WTC11 (cell line): ENCODE measurements at regions not wholly inside any gene's neighbourhood (a gene's known extent, or its start where the extent isn't known, plus 50 kb on each side); places are given as distances from the start of the nearest gene placed in this dataset.

Experiments
- ATAC-seq: fragments of 200-7000 bp; cut with Tn5 transposase; 2 replicates; pipeline ENCODE4 v1.10.0; 2021; ENCODE audit warnings: mild to moderate bottlenecking, moderate library complexity
- CTCF ChIA-PET: fragments of 300-600 bp; sonication (Branson Sonifier 250); formaldehyde crosslinking; loops from one replicate; lab custom pipeline; 2021; ENCODE audit warnings: antibody characterized with exemption; lab: Charles Lee
- POLR2A ChIA-PET: fragments of 350-600 bp; sonication (Branson Sonifier 250); formaldehyde crosslinking; loops from one replicate; lab custom pipeline; 2021; ENCODE audit warnings: antibody characterized with exemption; lab: Charles Lee
- DNase-seq: peaks from one replicate; pipeline ENCODE4 v3.0.0; 2021; ENCODE audit warnings: low spot score
- H3K27ac Mint-ChIP-seq: 2 replicates; pipeline ENCODE4 v1.8.0; 2021; ENCODE audit warnings: mixed read lengths
- H3K27me3 Mint-ChIP-seq: 2 replicates; pipeline ENCODE4 v1.8.0; 2021; ENCODE audit warnings: low read depth, mild to moderate bottlenecking, moderate library complexity, mixed read lengths
- H3K36me3 Mint-ChIP-seq: 2 replicates; pipeline ENCODE4 v1.8.0; 2021; ENCODE audit warnings: mixed read lengths
- H3K4me1 Mint-ChIP-seq: 2 replicates; pipeline ENCODE4 v1.8.0; 2022; ENCODE audit warnings: mixed read lengths
- H3K4me3 Mint-ChIP-seq: 2 replicates; pipeline ENCODE4 v1.8.0; 2021; ENCODE audit warnings: mild to moderate bottlenecking, moderate library complexity, mixed read lengths
- H3K9me3 Mint-ChIP-seq: 2 replicates; pipeline ENCODE4 v1.8.0; 2021; ENCODE audit warnings: mixed read lengths
- CBFB ChIP-seq: sonication (generic); formaldehyde crosslinking; IDR thresholded peaks from 2 replicates; pipeline ENCODE4 v1.8.1; 2022; ENCODE audit warnings: mild to moderate bottlenecking, low read depth, missing genetic modification reagents
- ELF4 ChIP-seq: sonication (generic); formaldehyde crosslinking; IDR thresholded peaks from 2 replicates; pipeline ENCODE4 v1.8.1; 2022; ENCODE audit warnings: low read depth, mild to moderate bottlenecking, moderate library complexity, missing genetic modification reagents
- ETV6 ChIP-seq: sonication (generic); formaldehyde crosslinking; IDR thresholded peaks from 2 replicates; pipeline ENCODE4 v1.8.1; 2022; ENCODE audit warnings: mild to moderate bottlenecking, missing genetic modification reagents
- FOXK1 ChIP-seq: sonication (generic); formaldehyde crosslinking; IDR thresholded peaks from 2 replicates; pipeline ENCODE4 v1.8.0; 2022; ENCODE audit warnings: mild to moderate bottlenecking, moderate library complexity, missing genetic modification reagents
- FOXP1 ChIP-seq: sonication (generic); formaldehyde crosslinking; IDR thresholded peaks from 2 replicates; pipeline ENCODE4 v1.8.0; 2022; ENCODE audit warnings: missing genetic modification reagents, mild to moderate bottlenecking, moderate library complexity, borderline replicate concordance
- GRHL2 ChIP-seq: fragments of 250-450 bp; sonication (Bioruptor Pico); IDR thresholded peaks from 2 replicates; pipeline ENCODE4 v1.8.0; 2022; ENCODE audit warnings: mild to moderate bottlenecking, moderate library complexity; ENCODE audit not compliant: insufficient replicate concordance, severe bottlenecking
- GTF2I ChIP-seq: fragments of 250-450 bp; sonication (Bioruptor Pico); conservative IDR thresholded peaks from 2 replicates; pipeline ENCODE4 v1.4.0; 2021; ENCODE audit warnings: mild to moderate bottlenecking
- IRF2 ChIP-seq: sonication (generic); formaldehyde crosslinking; IDR thresholded peaks from 2 replicates; pipeline ENCODE4 v1.8.0; 2022; ENCODE audit warnings: low read depth, missing genetic modification reagents, borderline replicate concordance
- KAT7 ChIP-seq: sonication (generic); formaldehyde crosslinking; IDR thresholded peaks from 2 replicates; pipeline ENCODE4 v1.8.1; 2023; ENCODE audit warnings: missing genetic modification reagents, mild to moderate bottlenecking, borderline replicate concordance
- MYBL2 ChIP-seq: sonication (generic); formaldehyde crosslinking; IDR thresholded peaks from 2 replicates; pipeline ENCODE4 v1.8.1; 2023; ENCODE audit warnings: mild to moderate bottlenecking, moderate library complexity, missing genetic modification reagents
- NFATC4 ChIP-seq: fragments of 250-450 bp; sonication (Bioruptor Pico); IDR thresholded peaks from 2 replicates; pipeline ENCODE4 v1.9.0; 2021; ENCODE audit warnings: mild to moderate bottlenecking
- NFE2L1 ChIP-seq: sonication (generic); formaldehyde crosslinking; IDR thresholded peaks from 2 replicates; pipeline ENCODE4 v1.8.1; 2023; ENCODE audit warnings: missing genetic modification reagents
- NFYB ChIP-seq: sonication (generic); formaldehyde crosslinking; conservative IDR thresholded peaks from 2 replicates; pipeline ENCODE4 v1.8.0; 2022; ENCODE audit warnings: low read depth, missing genetic modification reagents
- PRRX2 ChIP-seq: fragments of 250-450 bp; sonication (Bioruptor Pico); IDR thresholded peaks from 2 replicates; pipeline ENCODE4 v1.8.0; 2021; ENCODE audit warnings: mild to moderate bottlenecking
- SOX15 ChIP-seq: fragments of 250-450 bp; sonication (Bioruptor Pico); IDR thresholded peaks from 2 replicates; pipeline ENCODE4 v1.9.0; 2021; ENCODE audit warnings: mild to moderate bottlenecking
- ZBTB21 ChIP-seq: sonication (generic); formaldehyde crosslinking; IDR thresholded peaks from 2 replicates; pipeline ENCODE4 v1.8.1; 2023; ENCODE audit warnings: mild to moderate bottlenecking, missing genetic modification reagents, borderline replicate concordance
- ZNF396 ChIP-seq: fragments of 250-450 bp; sonication (Bioruptor Pico); IDR thresholded peaks from 2 replicates; pipeline ENCODE4 v1.8.0; 2021; ENCODE audit warnings: mild to moderate bottlenecking, moderate library complexity, borderline replicate concordance
- ZNF423 ChIP-seq: fragments of 250-450 bp; sonication (Bioruptor Pico); IDR thresholded peaks from 2 replicates; pipeline ENCODE4 v2.1.2; 2022; ENCODE audit warnings: mild to moderate bottlenecking, moderate library complexity
- TF ChIP-seq, protein P1 (sequence below): sonication (generic); formaldehyde crosslinking; IDR thresholded peaks from 2 replicates; pipeline ENCODE4 v1.8.1; 2022; ENCODE audit warnings: low read depth, missing genetic modification reagents, borderline replicate concordance
- TF ChIP-seq, protein P2 (sequence below): sonication (generic); formaldehyde crosslinking; IDR thresholded peaks from 2 replicates; pipeline ENCODE4 v1.8.1; 2022; ENCODE audit warnings: low read depth, mild to moderate bottlenecking, moderate library complexity, missing genetic modification reagents, borderline replicate concordance
- TF ChIP-seq, protein P3 (sequence below): sonication (generic); formaldehyde crosslinking; IDR thresholded peaks from 2 replicates; pipeline ENCODE4 v1.8.0; 2023; ENCODE audit warnings: missing genetic modification reagents, mild to moderate bottlenecking, borderline replicate concordance
- TF ChIP-seq, protein P4 (sequence below): fragments of 250-450 bp; sonication (Bioruptor Pico); IDR thresholded peaks from 2 replicates; pipeline ENCODE4 v1.8.0; 2021; ENCODE audit warnings: mild to moderate bottlenecking
- TF ChIP-seq, protein P5 (sequence below): fragments of 250-450 bp; sonication (Bioruptor Pico); conservative IDR thresholded peaks from 2 replicates; pipeline ENCODE4 v1.9.0; 2021; ENCODE audit warnings: mild to moderate bottlenecking
- TF ChIP-seq, protein P6 (sequence below): sonication (generic); formaldehyde crosslinking; IDR thresholded peaks from 2 replicates; pipeline ENCODE4 v1.8.1; 2023; ENCODE audit warnings: mild to moderate bottlenecking, missing genetic modification reagents

DNA sequence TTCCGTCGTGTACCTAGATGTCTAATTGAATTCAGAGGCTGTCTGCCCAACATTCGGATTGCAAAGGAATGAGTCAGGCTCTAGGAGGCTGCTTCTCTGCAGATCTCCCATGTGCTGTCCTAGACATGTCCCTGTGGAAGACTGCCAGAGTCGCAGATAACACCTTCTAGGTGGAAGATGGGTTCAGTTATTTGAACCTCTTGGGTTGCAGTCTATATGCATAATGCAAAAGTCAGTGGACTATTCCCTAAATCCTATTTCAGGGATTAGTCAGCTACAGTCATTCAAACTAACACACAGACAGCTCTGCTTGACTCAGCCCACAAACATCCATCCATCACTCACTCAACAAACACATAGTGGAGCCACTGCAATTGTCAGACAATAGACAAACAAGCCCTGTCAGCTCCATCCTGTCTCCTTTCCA is 300.0 kb upstream of the CTNNB1 start:
- ATAC-seq, result no peak
- no peak overlapping the region for H3K4me3 Mint-ChIP-seq
- TF ChIP-seq NFATC4 (no peak), CBFB (CRISPR knock-in tag) (no peak), GRHL2 (CRISPR knock-in tag) (no peak), PRRX2 (no peak), ZBTB21 (CRISPR knock-in tag) (no peak), ETV6 (CRISPR knock-in tag) (no peak), ELF4 (CRISPR knock-in tag) (no peak)
- TF ChIP-seq, protein P1, sequence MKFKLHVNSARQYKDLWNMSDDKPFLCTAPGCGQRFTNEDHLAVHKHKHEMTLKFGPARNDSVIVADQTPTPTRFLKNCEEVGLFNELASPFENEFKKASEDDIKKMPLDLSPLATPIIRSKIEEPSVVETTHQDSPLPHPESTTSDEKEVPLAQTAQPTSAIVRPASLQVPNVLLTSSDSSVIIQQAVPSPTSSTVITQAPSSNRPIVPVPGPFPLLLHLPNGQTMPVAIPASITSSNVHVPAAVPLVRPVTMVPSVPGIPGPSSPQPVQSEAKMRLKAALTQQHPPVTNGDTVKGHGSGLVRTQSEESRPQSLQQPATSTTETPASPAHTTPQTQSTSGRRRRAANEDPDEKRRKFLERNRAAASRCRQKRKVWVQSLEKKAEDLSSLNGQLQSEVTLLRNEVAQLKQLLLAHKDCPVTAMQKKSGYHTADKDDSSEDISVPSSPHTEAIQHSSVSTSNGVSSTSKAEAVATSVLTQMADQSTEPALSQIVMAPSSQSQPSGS (CRISPR knock-in tag), result no peak
- TF ChIP-seq, all 79 proteins: peak for 0
- Mint-ChIP-seq H3K36me3 (0 out of 2 replicates have a peak, but pooled peaks cover 2% of the 10 kb centered on the region), H3K27me3 (no peaks in the 10 kb centered on the region), H3K4me1 (peaks cover 9% of the 10 kb centered on the region), H3K27ac (no peak overlapping the region), H3K9me3 (no peaks in the 10 kb centered on the region)
- DNase-seq, result no peak
- CTCF ChIA-PET, result interaction anchor here (0.5 kb wide), 1 partner anchor 79 kb away, joined by 3 read pairs; no protein-coding TSS in a partner anchor
- POLR2A ChIA-PET, result no interaction called here

DNA sequence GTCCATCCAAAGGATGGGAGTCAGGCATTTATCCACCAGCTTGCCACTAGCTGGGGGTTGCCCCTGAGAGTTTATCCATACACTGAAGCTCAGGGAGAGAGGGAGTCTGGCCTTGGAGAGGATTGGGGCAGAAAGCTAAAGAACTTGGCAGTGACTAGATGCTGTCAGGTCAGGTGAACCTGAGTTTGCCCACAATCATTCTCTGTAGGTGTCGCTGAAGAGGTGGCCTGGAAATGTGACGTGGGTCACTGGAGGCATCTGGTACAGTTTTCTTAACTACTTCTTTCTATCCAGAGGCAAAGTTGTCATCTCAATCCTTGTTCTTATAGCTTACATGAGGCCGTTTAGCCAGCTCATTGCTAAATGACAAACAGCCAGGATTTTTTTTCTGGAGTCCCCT is 298.0 kb upstream of the CTNNB1 start:
- ChIA-PET POLR2A (interaction anchor here (0.6 kb wide), 1 partner anchor 11 kb away, joined by 8 read pairs; no protein-coding TSS in a partner anchor), CTCF (no interaction called here)
- ATAC-seq (no peak), DNase-seq (no peak)
- peaks cover 5% of the 10 kb centered on the region; the same call in 1 of the 2 replicates for H3K9me3 Mint-ChIP-seq
- TF ChIP-seq SOX15 (CRISPR knock-in tag) (no peak), KAT7 (no peak), NFYB (no peak), CBFB (CRISPR knock-in tag) (no peak), FOXP1 (no peak), GTF2I (CRISPR knock-in tag) (no peak), MYBL2 (CRISPR knock-in tag) (no peak), NFE2L1 (CRISPR knock-in tag) (no peak), IRF2 (CRISPR knock-in tag) (no peak), FOXK1 (CRISPR knock-in tag) (no peak), ZNF396 (CRISPR knock-in tag) (no peak), ZNF423 (no peak)
- TF ChIP-seq, protein P2, sequence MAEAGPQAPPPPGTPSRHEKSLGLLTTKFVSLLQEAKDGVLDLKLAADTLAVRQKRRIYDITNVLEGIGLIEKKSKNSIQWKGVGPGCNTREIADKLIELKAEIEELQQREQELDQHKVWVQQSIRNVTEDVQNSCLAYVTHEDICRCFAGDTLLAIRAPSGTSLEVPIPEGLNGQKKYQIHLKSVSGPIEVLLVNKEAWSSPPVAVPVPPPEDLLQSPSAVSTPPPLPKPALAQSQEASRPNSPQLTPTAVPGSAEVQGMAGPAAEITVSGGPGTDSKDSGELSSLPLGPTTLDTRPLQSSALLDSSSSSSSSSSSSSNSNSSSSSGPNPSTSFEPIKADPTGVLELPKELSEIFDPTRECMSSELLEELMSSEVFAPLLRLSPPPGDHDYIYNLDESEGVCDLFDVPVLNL, result no peak
- TF ChIP-seq, protein P3, sequence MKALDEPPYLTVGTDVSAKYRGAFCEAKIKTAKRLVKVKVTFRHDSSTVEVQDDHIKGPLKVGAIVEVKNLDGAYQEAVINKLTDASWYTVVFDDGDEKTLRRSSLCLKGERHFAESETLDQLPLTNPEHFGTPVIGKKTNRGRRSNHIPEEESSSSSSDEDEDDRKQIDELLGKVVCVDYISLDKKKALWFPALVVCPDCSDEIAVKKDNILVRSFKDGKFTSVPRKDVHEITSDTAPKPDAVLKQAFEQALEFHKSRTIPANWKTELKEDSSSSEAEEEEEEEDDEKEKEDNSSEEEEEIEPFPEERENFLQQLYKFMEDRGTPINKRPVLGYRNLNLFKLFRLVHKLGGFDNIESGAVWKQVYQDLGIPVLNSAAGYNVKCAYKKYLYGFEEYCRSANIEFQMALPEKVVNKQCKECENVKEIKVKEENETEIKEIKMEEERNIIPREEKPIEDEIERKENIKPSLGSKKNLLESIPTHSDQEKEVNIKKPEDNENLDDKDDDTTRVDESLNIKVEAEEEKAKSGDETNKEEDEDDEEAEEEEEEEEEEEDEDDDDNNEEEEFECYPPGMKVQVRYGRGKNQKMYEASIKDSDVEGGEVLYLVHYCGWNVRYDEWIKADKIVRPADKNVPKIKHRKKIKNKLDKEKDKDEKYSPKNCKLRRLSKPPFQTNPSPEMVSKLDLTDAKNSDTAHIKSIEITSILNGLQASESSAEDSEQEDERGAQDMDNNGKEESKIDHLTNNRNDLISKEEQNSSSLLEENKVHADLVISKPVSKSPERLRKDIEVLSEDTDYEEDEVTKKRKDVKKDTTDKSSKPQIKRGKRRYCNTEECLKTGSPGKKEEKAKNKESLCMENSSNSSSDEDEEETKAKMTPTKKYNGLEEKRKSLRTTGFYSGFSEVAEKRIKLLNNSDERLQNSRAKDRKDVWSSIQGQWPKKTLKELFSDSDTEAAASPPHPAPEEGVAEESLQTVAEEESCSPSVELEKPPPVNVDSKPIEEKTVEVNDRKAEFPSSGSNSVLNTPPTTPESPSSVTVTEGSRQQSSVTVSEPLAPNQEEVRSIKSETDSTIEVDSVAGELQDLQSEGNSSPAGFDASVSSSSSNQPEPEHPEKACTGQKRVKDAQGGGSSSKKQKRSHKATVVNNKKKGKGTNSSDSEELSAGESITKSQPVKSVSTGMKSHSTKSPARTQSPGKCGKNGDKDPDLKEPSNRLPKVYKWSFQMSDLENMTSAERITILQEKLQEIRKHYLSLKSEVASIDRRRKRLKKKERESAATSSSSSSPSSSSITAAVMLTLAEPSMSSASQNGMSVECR (CRISPR knock-in tag), result no peak
- TF ChIP-seq, protein P4, sequence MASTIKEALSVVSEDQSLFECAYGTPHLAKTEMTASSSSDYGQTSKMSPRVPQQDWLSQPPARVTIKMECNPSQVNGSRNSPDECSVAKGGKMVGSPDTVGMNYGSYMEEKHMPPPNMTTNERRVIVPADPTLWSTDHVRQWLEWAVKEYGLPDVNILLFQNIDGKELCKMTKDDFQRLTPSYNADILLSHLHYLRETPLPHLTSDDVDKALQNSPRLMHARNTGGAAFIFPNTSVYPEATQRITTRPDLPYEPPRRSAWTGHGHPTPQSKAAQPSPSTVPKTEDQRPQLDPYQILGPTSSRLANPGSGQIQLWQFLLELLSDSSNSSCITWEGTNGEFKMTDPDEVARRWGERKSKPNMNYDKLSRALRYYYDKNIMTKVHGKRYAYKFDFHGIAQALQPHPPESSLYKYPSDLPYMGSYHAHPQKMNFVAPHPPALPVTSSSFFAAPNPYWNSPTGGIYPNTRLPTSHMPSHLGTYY (CRISPR knock-in tag), result no peak
- TF ChIP-seq, protein P5, sequence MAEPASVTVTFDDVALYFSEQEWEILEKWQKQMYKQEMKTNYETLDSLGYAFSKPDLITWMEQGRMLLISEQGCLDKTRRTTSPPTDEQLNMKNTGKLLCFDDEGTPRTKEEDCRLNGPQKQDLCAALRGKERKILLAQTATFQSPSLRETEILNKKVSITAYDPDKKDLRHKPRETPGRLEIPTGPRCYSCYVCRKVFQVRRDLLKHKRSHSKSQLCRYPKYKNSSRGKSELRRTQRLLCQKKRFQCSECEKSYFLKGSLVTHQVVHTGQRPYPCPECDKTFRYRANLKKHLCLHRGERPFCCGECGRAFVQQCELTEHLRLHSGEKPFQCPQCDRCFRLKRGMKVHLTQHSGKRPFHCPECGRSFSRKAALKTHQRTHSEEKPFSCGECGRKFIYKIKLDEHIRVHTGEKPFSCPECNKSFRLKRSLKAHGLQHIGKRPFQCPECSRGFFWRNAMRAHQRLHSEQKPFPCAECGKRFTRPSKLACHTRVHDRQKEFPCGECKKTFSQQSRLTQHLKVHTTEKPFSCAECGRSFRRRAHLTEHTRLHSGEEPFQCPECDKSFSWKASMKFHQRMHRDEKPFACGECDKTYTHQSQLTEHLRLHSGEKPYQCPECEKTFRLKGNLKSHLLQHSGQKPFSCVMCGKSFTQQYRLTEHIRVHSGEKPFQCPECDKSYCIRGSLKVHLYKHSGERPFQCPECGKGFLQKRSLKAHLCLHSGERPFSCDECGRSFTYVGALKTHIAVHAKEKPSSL, result no peak
- TF ChIP-seq, protein P6, sequence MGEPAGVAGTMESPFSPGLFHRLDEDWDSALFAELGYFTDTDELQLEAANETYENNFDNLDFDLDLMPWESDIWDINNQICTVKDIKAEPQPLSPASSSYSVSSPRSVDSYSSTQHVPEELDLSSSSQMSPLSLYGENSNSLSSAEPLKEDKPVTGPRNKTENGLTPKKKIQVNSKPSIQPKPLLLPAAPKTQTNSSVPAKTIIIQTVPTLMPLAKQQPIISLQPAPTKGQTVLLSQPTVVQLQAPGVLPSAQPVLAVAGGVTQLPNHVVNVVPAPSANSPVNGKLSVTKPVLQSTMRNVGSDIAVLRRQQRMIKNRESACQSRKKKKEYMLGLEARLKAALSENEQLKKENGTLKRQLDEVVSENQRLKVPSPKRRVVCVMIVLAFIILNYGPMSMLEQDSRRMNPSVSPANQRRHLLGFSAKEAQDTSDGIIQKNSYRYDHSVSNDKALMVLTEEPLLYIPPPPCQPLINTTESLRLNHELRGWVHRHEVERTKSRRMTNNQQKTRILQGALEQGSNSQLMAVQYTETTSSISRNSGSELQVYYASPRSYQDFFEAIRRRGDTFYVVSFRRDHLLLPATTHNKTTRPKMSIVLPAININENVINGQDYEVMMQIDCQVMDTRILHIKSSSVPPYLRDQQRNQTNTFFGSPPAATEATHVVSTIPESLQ (CRISPR knock-in tag), result no peak
- H3K27me3 Mint-ChIP-seq, result no peaks in the 10 kb centered on the region; the same call in 1 of the 2 replicates
- no peak overlapping the region for H3K27ac Mint-ChIP-seq
- no peak overlapping the region for H3K4me3 Mint-ChIP-seq
- no peaks in the 10 kb centered on the region for H3K4me1 Mint-ChIP-seq
- H3K36me3 Mint-ChIP-seq, result 0 out of 2 replicates have a peak, but pooled peaks cover 2% of the 10 kb centered on the region
